K562 (cell line): ENCODE measurements at regions not wholly inside any gene's neighbourhood (a gene's known extent, or its start where the extent isn't known, plus 50 kb on each side); places are given as distances from the start of the nearest gene placed in this dataset.

Experiments
- ATAC-seq: fragments of 200-7000 bp; cut with Tn5 transposase; 3 replicates; pipeline ENCODE4 v1.9.1; 2020; ENCODE audit warnings: moderate library complexity
- BruUV-seq: library from RNA; stranded (reverse); fragments of 400-500 nt; replicated peaks from 2 replicates; lab custom pipeline; 2021; lab: Mats Ljungman, UMichigan
- CTCF ChIA-PET: fragments of 300-600 bp; formaldehyde crosslinking; extraction: SDS; loops from one replicate; lab custom pipeline; 2021; ENCODE audit warnings: low intra/inter-chr PET ratio; lab: Yijun Ruan, JAX
- POLR2A ChIA-PET: fragments of 300-600, 350-650 bp; sonication (Branson Sonifier 250); formaldehyde crosslinking; extraction: SDS; loops from one replicate; lab custom pipeline; 2021; ENCODE audit warnings: antibody characterized with exemption, inconsistent platforms; lab: Yijun Ruan, JAX
- DNase-seq, 4 experiments: peaks; one replicate each; pipeline versions ENCODE4 v3.0.0 to v3.0.0-alpha.2; 2011 to 2018; ENCODE audit warnings: low spot score in 3 of 4, mixed read lengths in 3 of 4; ENCODE audit errors: extremely low read depth in 1 of 4
- FAIRE-seq: peaks from 2 replicates; lab custom pipeline; 2011; peaks lifted over from hg19 to GRCh38; lab: Jason Lieb, UNC
- H2AFZ ChIP-seq: 2 replicates; pipeline ENCODE4 v1.6.0; 2011; ENCODE audit warnings: low read depth, low read length, control low read depth, inconsistent platforms
- H3K27ac ChIP-seq: fragments of 200-600 bp; 3 replicates; pipeline ENCODE4 v1.8.0; 2011; ENCODE audit warnings: low read depth, mild to moderate bottlenecking, control low read depth, inconsistent platforms, low read length, moderate library complexity, mixed read lengths; ENCODE audit errors: extremely low read depth
- H3K27me3 ChIP-seq, 2 experiments: fragments of 300-600 bp in 1 of 2; 2 replicates in 1 of 2; 3 replicates in 1 of 2; pipeline versions ENCODE4 v1.6.0 to v1.8.0; 2011; ENCODE audit warnings: inconsistent platforms in 2 of 2, low read length in 2 of 2, mild to moderate bottlenecking in 1 of 2, mixed read lengths in 1 of 2, moderate library complexity in 1 of 2; ENCODE audit not compliant: control insufficient read depth in 2 of 2, insufficient read depth in 2 of 2
- H3K36me3 ChIP-seq: fragments of 300-600 bp; 3 replicates; pipeline ENCODE4 v1.8.0; 2011; ENCODE audit warnings: mild to moderate bottlenecking, low read length, inconsistent platforms; ENCODE audit not compliant: control insufficient read depth, insufficient read depth
- H3K4me1 ChIP-seq, 2 experiments: fragments of 200-600 bp in 1 of 2; replicated peaks in 1 of 2; 2 replicates in 1 of 2; 3 replicates in 1 of 2; pipeline versions ENCODE4 v1.5.1 to v1.8.0; 2011; ENCODE audit warnings: inconsistent platforms in 2 of 2, low read length in 2 of 2, mild to moderate bottlenecking in 1 of 2, mixed read lengths in 1 of 2, moderate library complexity in 1 of 2; ENCODE audit not compliant: control insufficient read depth in 2 of 2, insufficient read depth in 2 of 2
- H3K4me2 ChIP-seq: 2 replicates; pipeline ENCODE4 v1.6.1; 2011; ENCODE audit warnings: low read length, control low read depth, inconsistent platforms, mixed read lengths; ENCODE audit not compliant: insufficient read depth
- H3K4me3 ChIP-seq: fragments of 200-600 bp; sonication (generic), shearing (Covaris generic); 2 replicates; pipeline ENCODE4 v1.5.1; 2016; ENCODE audit warnings: control low read depth, inconsistent platforms
- H3K79me2 ChIP-seq: fragments of 200-600 bp; 3 replicates; pipeline ENCODE4 v1.8.0; 2011; ENCODE audit warnings: low read length, inconsistent platforms; ENCODE audit not compliant: control insufficient read depth, insufficient read depth
- H3K9ac ChIP-seq, 2 experiments: 2 replicates each; pipeline versions ENCODE4 v1.6.0 to v1.6.1; 2011; ENCODE audit warnings: low read depth in 2 of 2, low read length in 2 of 2, control low read depth in 1 of 2, inconsistent platforms in 1 of 2, mild to moderate bottlenecking in 1 of 2, mixed read lengths in 1 of 2; ENCODE audit not compliant: insufficient read depth in 1 of 2
- H3K9me1 ChIP-seq: one replicate; pipeline ENCODE4 v1.6.0; 2011; ENCODE audit warnings: inconsistent platforms, mild to moderate bottlenecking, low read length, moderate library complexity; ENCODE audit not compliant: control insufficient read depth, insufficient read depth
- H3K9me3 ChIP-seq: replicated peaks from 2 replicates; pipeline ENCODE4 v1.5.1; 2011; ENCODE audit warnings: low read depth, low read length, inconsistent platforms; ENCODE audit not compliant: control insufficient read depth, insufficient read depth
- H4K20me1 ChIP-seq: replicated peaks from 2 replicates; pipeline ENCODE4 v1.6.1; 2011; ENCODE audit warnings: low read length, inconsistent platforms, mixed read lengths; ENCODE audit not compliant: control insufficient read depth, insufficient read depth
- HINFP ChIP-seq: fragments of 450-650 bp; conservative IDR thresholded peaks from 2 replicates; pipeline ENCODE4 v1.6.1; 2016; ENCODE audit warnings: missing genetic modification characterization, low read depth, mild to moderate bottlenecking, control low read depth, missing compliant biosample characterization
- NFE2L1 ChIP-seq: fragments of 450-650 bp; IDR thresholded peaks from 2 replicates; pipeline ENCODE4 v1.6.1; 2016; ENCODE audit warnings: missing genetic modification characterization, low read depth, mild to moderate bottlenecking, missing compliant biosample characterization, moderate library complexity, borderline replicate concordance
- PKNOX1 ChIP-seq: fragments of 450-650 bp; IDR thresholded peaks from 2 replicates; pipeline ENCODE4 v1.6.1; 2016
- TAF9B ChIP-seq: fragments of 450-650 bp; IDR thresholded peaks from 2 replicates; pipeline ENCODE4 v1.6.1; 2018; ENCODE audit warnings: mild to moderate bottlenecking; ENCODE audit not compliant: partially characterized antibody
- YY1 ChIP-seq, 3 experiments: IDR thresholded peaks; 2 replicates each; pipeline ENCODE4 v1.6.1; 2011; ENCODE audit warnings: low read length in 2 of 3, mild to moderate bottlenecking in 2 of 3, moderate library complexity in 2 of 3, borderline replicate concordance in 1 of 3, control low read depth in 1 of 3, low read depth in 1 of 3; ENCODE audit not compliant: insufficient read depth in 3 of 3, insufficient replicate concordance in 2 of 3, control insufficient read depth in 1 of 3, insufficient read length in 1 of 3; ENCODE audit errors: extremely low read depth in 1 of 3
- WGBS: fragments of 100-300 bp; shearing (Covaris generic); methylation state at CpG from one replicate; pipeline ENCODE4 v1.1.6; 2016; ENCODE audit warnings: low coverage, mixed read lengths; ENCODE audit not compliant: insufficient coverage; ENCODE audit errors: missing lambda C conversion rate; 5-methylcytosine and 5-hydroxymethylcytosine counted together
- in situ Hi-C: fragments of 300-500 bp; cut with MboI; formaldehyde crosslinking; loops from 4 replicates; pipeline ENCODE4 v1.15.0; 2018; ENCODE audit warnings: inconsistent platforms, mixed read lengths
- intact Hi-C: fragments of 100-400 bp; cut with micrococcal nuclease; formaldehyde crosslinking; loops from 2 replicates; pipeline ENCODE4 v1.14.2; 2022
- TF ChIP-seq, protein P1 (sequence below): fragments of 450-650 bp; conservative IDR thresholded peaks from 2 replicates; pipeline ENCODE4 v1.6.1; 2016; ENCODE audit warnings: missing genetic modification characterization, low read depth, mild to moderate bottlenecking, missing compliant biosample characterization, moderate library complexity

DNA sequence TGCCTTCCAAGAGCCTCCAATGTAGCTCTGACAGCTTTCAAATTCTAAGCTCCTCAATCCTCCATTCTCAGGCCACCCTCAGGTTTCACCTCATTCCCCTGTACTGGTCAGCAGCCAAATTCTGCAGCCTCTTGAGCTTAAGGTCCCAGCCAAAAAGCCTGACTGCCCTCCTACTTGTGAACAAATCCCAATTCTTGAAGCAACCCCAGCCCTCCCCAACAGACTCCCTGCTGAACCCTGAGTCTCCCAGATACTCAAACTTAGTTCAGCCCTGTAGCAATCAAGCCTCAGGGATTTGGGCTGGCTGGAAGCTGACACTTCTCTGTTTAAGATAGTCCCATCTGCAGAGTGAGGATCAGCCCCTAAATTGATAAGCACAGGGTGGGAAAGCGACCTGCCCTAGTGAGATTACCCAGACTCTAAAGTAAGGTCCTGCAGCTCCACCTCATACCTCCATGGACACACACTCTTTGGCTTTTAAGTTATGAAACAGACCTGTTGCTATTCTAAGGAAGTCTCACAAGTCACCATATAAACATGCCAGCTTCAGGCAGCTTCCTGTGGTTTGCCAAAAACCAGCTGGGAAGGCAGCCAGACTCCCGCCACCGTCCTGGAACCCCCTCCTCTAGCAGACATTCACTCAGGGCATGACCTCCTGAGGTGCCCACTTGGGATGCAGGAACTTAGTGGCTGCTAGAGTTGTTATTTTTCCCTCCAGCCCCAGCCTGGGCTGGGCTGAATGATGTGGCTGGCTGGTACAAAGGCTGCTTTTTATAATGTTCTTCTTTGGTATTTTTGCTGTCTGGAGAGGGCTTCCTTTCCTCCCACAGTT, 82.5 kb upstream of the PICALM start (continued):
- TF ChIP-seq YY1 (IDR thresholded peaks at IDR 0.05; ENCODE audit: borderline replicate concordance in 1 of 3, control insufficient read depth in 1 of 3, extremely low read depth in 1 of 3, insufficient read depth in 3 of 3, insufficient read length in 1 of 3, insufficient replicate concordance in 2 of 3, low read depth in 1 of 3, low read length in 2 of 3) (no peak), NFE2L1 (tag) (no peak), PKNOX1 (peak; percentile 57; the same call in 1 of the 2 replicates)
- TF ChIP-seq, all 486 proteins: peak for 143

DNA sequence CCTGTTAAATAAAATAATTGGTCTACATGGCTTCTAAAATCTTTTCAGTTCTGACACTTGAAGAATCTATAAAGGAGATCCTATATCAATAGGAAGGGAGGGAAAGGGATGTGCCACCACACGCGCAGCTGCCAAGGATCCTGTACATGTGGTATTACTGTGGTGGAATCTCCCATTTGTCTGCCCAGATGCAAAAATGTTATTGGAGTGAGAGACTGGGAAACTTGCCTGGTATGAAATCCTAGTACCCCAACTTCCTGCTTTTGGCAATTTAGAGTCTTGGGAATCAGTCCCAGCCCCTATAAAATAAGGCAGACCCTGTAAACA, 81.9 kb upstream of the PICALM start:
- BruUV-seq: no TSS peak
- DNase-seq: no peak
- POLR2A ChIA-PET: interaction anchor here (1.0 to 2.1 kb wide), 8 partner anchors 9 to 109 kb away, joined by 3 to 18 read pairs (median 4); partner anchors contain the start of gene PICALM
- CTCF ChIA-PET: no interaction called here
- peak overlapping the region; percentile 66 for H3K4me2 ChIP-seq
- H3K9me3 ChIP-seq: no peaks in the 10 kb centered on the region
- intact Hi-C loops: loop anchor here (1.0 to 5.0 kb wide), 5 partner anchors 32 to 109 kb away; no protein-coding TSS in a partner anchor
- peak overlapping the region; percentile 33 to 59; a peak in 3 of 4 replicates for H3K9ac ChIP-seq
- no peaks in the 10 kb centered on the region for H4K20me1 ChIP-seq
- peaks cover 30% of the 10 kb centered on the region; the same call in 2 of the 3 replicates for H3K79me2 ChIP-seq
- peaks cover 46 to 77% of the 10 kb centered on the region in 2 experiments for H3K4me1 ChIP-seq
- H2AFZ ChIP-seq: no peak overlapping the region
- H3K9me1 ChIP-seq: no peaks in the 10 kb centered on the region
- no peaks in the 10 kb centered on the region; a peak in 1 of 5 replicates for H3K27me3 ChIP-seq
- no peak overlapping the region for H3K4me3 ChIP-seq
- H3K36me3 ChIP-seq: no peaks in the 10 kb centered on the region
- TF ChIP-seq, protein P1, sequence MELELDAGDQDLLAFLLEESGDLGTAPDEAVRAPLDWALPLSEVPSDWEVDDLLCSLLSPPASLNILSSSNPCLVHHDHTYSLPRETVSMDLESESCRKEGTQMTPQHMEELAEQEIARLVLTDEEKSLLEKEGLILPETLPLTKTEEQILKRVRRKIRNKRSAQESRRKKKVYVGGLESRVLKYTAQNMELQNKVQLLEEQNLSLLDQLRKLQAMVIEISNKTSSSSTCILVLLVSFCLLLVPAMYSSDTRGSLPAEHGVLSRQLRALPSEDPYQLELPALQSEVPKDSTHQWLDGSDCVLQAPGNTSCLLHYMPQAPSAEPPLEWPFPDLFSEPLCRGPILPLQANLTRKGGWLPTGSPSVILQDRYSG: no peak
- TF ChIP-seq HINFP (tag) (peak; percentile 23; the same call in 1 of the 2 replicates), TAF9B (peak; percentile 4)
- TF ChIP-seq, all 486 proteins: peak for 2
- H3K27ac ChIP-seq: peak overlapping the region; percentile 78
- WGBS: 78% methylated on average over 2 of the region's 2 CpGs
- FAIRE-seq (no peak), ATAC-seq (no peak)
- in situ Hi-C loops: no loop called here
